Lung (tissue), 11 donors: ENCODE measurements at regions not wholly inside any gene's neighbourhood (a gene's known extent, or its start where the extent isn't known, plus 50 kb on each side); places are given as distances from the start of the nearest gene placed in this dataset.
A peak's percentile ranks its signal among the peaks of the same experiment; 100 is the strongest.

Source experiments
- ATAC-seq: fragments of 200-7000 bp; cut with Tn5 transposase; one replicate; pipeline ENCODE4 v1.9.1; 2020; ENCODE audit warnings: moderate number of reproducible peaks; ENCODE audit not compliant: insufficient read depth, low FRiP score
- DNase-seq, 3 donors: peaks; one replicate each; pipeline ENCODE4 v3.0.0-alpha.2; 2013 to 2017
- H3K27ac ChIP-seq, 2 donors: one replicate each; pipeline ENCODE4 v1.5.1; 2013; ENCODE audit warnings: mild to moderate bottlenecking in 2 of 2, moderate library complexity in 2 of 2, control low read depth in 1 of 2, inconsistent platforms in 1 of 2, low read depth in 1 of 2, low read length in 1 of 2
- H3K27me3 ChIP-seq, 3 donors: one replicate each; pipeline ENCODE4 v1.5.1; 2013; ENCODE audit warnings: low read length in 2 of 3; ENCODE audit not compliant: control insufficient read depth in 3 of 3, insufficient read depth in 3 of 3
- H3K36me3 ChIP-seq, 4 donors: one replicate each; pipeline ENCODE4 v1.5.1; 2013; ENCODE audit warnings: low read length in 4 of 4, mild to moderate bottlenecking in 1 of 4, moderate library complexity in 1 of 4; ENCODE audit not compliant: control insufficient read depth in 4 of 4, insufficient read depth in 4 of 4
- H3K4me1 ChIP-seq, 5 donors: one replicate each; pipeline ENCODE4 v1.5.1; 2013; ENCODE audit warnings: low read length in 5 of 5, mild to moderate bottlenecking in 2 of 5, moderate library complexity in 1 of 5; ENCODE audit not compliant: control insufficient read depth in 5 of 5, insufficient read depth in 5 of 5
- H3K4me3 ChIP-seq: one replicate; pipeline ENCODE4 v1.5.1; 2013; ENCODE audit warnings: mild to moderate bottlenecking, control low read depth, moderate library complexity
- H3K9ac ChIP-seq, 2 donors: one replicate each; pipeline ENCODE4 v1.5.1; 2013; ENCODE audit warnings: low read length in 2 of 2, control low read depth in 1 of 2; ENCODE audit not compliant: insufficient read depth in 1 of 2
- H3K9me3 ChIP-seq, 4 donors: one replicate each; pipeline ENCODE4 v1.5.1; 2013; ENCODE audit warnings: low read length in 3 of 4, mild to moderate bottlenecking in 1 of 4, moderate library complexity in 1 of 4; ENCODE audit not compliant: control insufficient read depth in 4 of 4, insufficient read depth in 3 of 4
- CTCF ChIP-seq: IDR thresholded peaks from 2 replicates; pipeline ENCODE4 v1.5.1; 2012; ENCODE audit warnings: mild to moderate bottlenecking; ENCODE audit errors: control extremely low read depth, extremely low read depth
- WGBS, 2 donors: extraction: QIAGEN DNeasy Blood & Tissue Kit; methylation state at CpG; one replicate each; pipeline ENCODE4 v1.1.7; 2013; 5-methylcytosine and 5-hydroxymethylcytosine counted together
- donor health status: control.
- donor health status: control.
- donor health status: Bipolar disorder and iron deficiency.
- donor health status: healthy.
- donor health status: DM: yes; HTN: yes; CAD: no.

- ATAC-seq: no peak
- WGBS, 2 donors: 69 to 79% methylated on average over 4 of the region's 4 CpGs
- Histone ChIP-seq H3K27ac (no peak overlapping the region), H3K36me3 (no peaks in the 10 kb centered on the region), H3K9ac (peak overlapping the region in 1 of 2 donors; percentile 3), H3K4me3 (no peak overlapping the region), H3K27me3 (no peaks in the 10 kb centered on the region), H3K9me3 (no peaks in the 10 kb centered on the region), H3K4me1 (peaks cover 0 to 8% (median 0%) of the 10 kb centered on the region in 5 donors)
- DNase-seq: peak in 2 of 3 donors; percentile 23 to 33
- no peak for TF ChIP-seq CTCF
These were observed 218.0 kb downstream of the IRS2 start for GRCh38 chr13:109568339-109568818.

- WGBS, 2 donors: 73 to 86% methylated on average over 2 of the region's 2 CpGs
- Histone ChIP-seq H3K27me3 (no peaks in the 10 kb centered on the region), H3K4me3 (no peak overlapping the region), H3K36me3 (no peaks in the 10 kb centered on the region), H3K9ac (no peak overlapping the region), H3K9me3 (no peaks in the 10 kb centered on the region), H3K27ac (no peak overlapping the region), H3K4me1 (peaks cover 0 to 8% (median 0%) of the 10 kb centered on the region in 5 donors)
- ATAC-seq (no peak), DNase-seq (no peak)
- no peak for TF ChIP-seq CTCF
These were observed 219.1 kb downstream of the IRS2 start for GRCh38 chr13:109567315-109567714.

GRCh38 chr13:109565877-109566276 is 220.5 kb downstream of the IRS2 start:
- Histone ChIP-seq H3K4me1 (peaks cover 0 to 8% (median 0%) of the 10 kb centered on the region in 5 donors), H3K27me3 (no peaks in the 10 kb centered on the region), H3K9me3 (no peaks in the 10 kb centered on the region), H3K27ac (no peak overlapping the region), H3K36me3 (no peaks in the 10 kb centered on the region), H3K4me3 (no peak overlapping the region), H3K9ac (no peak overlapping the region)
- TF ChIP-seq CTCF: no peak
- ATAC-seq: no peak
- WGBS, 2 donors: 92 to 97% methylated on average over 7 of the region's 7 CpGs
- DNase-seq: no peak

- 57 to 80% methylated on average over 3 of the region's 3 CpGs for WGBS, 2 donors
- Histone ChIP-seq H3K9ac (no peak overlapping the region), H3K4me1 (no peaks in the 10 kb centered on the region), H3K9me3 (no peaks in the 10 kb centered on the region), H3K4me3 (no peak overlapping the region), H3K27ac (no peak overlapping the region), H3K27me3 (no peaks in the 10 kb centered on the region), H3K36me3 (no peaks in the 10 kb centered on the region)
- ATAC-seq (no peak), DNase-seq (peak in 1 of 3 donors; percentile 7)
- no peak for TF ChIP-seq CTCF
These were observed 238.0 kb downstream of the IRS2 start for GRCh38 chr13:109548374-109548773.
